PC-9 (cell line): ENCODE measurements at regions not wholly inside any gene's neighbourhood (a gene's known extent, or its start where the extent isn't known, plus 50 kb on each side); places are given as distances from the start of the nearest gene placed in this dataset.

Source experiments
- EZH2 ChIP-seq: fragments of 200-600 bp; sonication (generic); IDR thresholded peaks from 2 replicates; pipeline ENCODE4 v1.8.0; 2017; ENCODE audit warnings: antibody characterized with exemption, low read depth
- TF ChIP-seq, protein P1 (sequence below): fragments of 200-600 bp; sonication (generic); conservative IDR thresholded peaks from 2 replicates; pipeline ENCODE4 v1.6.1; 2017; ENCODE audit warnings: mixed run types, antibody characterized with exemption, mild to moderate bottlenecking, moderate library complexity

- TF ChIP-seq, protein P1, sequence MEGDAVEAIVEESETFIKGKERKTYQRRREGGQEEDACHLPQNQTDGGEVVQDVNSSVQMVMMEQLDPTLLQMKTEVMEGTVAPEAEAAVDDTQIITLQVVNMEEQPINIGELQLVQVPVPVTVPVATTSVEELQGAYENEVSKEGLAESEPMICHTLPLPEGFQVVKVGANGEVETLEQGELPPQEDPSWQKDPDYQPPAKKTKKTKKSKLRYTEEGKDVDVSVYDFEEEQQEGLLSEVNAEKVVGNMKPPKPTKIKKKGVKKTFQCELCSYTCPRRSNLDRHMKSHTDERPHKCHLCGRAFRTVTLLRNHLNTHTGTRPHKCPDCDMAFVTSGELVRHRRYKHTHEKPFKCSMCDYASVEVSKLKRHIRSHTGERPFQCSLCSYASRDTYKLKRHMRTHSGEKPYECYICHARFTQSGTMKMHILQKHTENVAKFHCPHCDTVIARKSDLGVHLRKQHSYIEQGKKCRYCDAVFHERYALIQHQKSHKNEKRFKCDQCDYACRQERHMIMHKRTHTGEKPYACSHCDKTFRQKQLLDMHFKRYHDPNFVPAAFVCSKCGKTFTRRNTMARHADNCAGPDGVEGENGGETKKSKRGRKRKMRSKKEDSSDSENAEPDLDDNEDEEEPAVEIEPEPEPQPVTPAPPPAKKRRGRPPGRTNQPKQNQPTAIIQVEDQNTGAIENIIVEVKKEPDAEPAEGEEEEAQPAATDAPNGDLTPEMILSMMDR, result no peak
- no peak for TF ChIP-seq EZH2
These were observed 290.7 kb upstream of the TMEM229A start for GRCh38 chr7:124323597-124323996.
